Liver (tissue), 8 donors: ENCODE measurements at regions not wholly inside any gene's neighbourhood (a gene's known extent, or its start where the extent isn't known, plus 50 kb on each side); places are given as distances from the start of the nearest gene placed in this dataset.

Experiments used
- DNase-seq: peaks from one replicate; pipeline ENCODE4 v3.0.0-alpha.2; 2017; ENCODE audit warnings: low spot score
- H3K27ac ChIP-seq, 2 donors: one replicate each; pipeline ENCODE4 v1.7.0; 2013; ENCODE audit warnings: inconsistent platforms in 2 of 2, low read length in 2 of 2, control low read depth in 1 of 2, low read depth in 1 of 2, mild to moderate bottlenecking in 1 of 2
- H3K27me3 ChIP-seq, 4 donors: one replicate each; pipeline versions ENCODE4 v1.6.1 to v1.7.0; 2013; ENCODE audit warnings: low read length in 3 of 4, inconsistent platforms in 1 of 4, mild to moderate bottlenecking in 1 of 4, moderate library complexity in 1 of 4; ENCODE audit not compliant: control insufficient read depth in 4 of 4, insufficient read depth in 4 of 4
- H3K36me3 ChIP-seq, 4 donors: one replicate each; pipeline versions ENCODE4 v1.6.1 to v1.7.0; 2013; ENCODE audit warnings: low read length in 3 of 4, mild to moderate bottlenecking in 3 of 4, low read depth in 1 of 4, moderate library complexity in 1 of 4; ENCODE audit not compliant: control insufficient read depth in 4 of 4, insufficient read depth in 3 of 4
- H3K4me1 ChIP-seq, 4 donors: one replicate each; pipeline versions ENCODE4 v1.6.1 to v1.7.0; 2013; ENCODE audit warnings: low read length in 3 of 4, mild to moderate bottlenecking in 3 of 4, moderate library complexity in 1 of 4; ENCODE audit not compliant: control insufficient read depth in 4 of 4, insufficient read depth in 4 of 4
- H3K4me3 ChIP-seq, 3 donors: one replicate each; pipeline versions ENCODE4 v1.6.1 to v1.7.0; 2013; ENCODE audit warnings: low read length in 3 of 3, control low read depth in 1 of 3, low read depth in 1 of 3, mild to moderate bottlenecking in 1 of 3
- H3K9ac ChIP-seq, 2 donors: one replicate each; pipeline ENCODE4 v1.7.0; 2013; ENCODE audit warnings: low read length in 2 of 2, mild to moderate bottlenecking in 2 of 2, moderate library complexity in 2 of 2, control low read depth in 1 of 2, low read depth in 1 of 2
- H3K9me3 ChIP-seq, 4 donors: one replicate each; pipeline versions ENCODE4 v1.6.1 to v1.7.0; 2013; ENCODE audit warnings: low read length in 3 of 4; ENCODE audit not compliant: control insufficient read depth in 4 of 4
- EGR1 ChIP-seq, 2 donors: IDR thresholded peaks; 2 replicates each; pipeline ENCODE4 v1.6.1; 2016 to 2018; ENCODE audit warnings: antibody characterized with exemption in 2 of 2, low read depth in 2 of 2
- FOXA2 ChIP-seq: IDR thresholded peaks from 2 replicates; pipeline ENCODE4 v1.6.1; 2016; ENCODE audit warnings: antibody characterized with exemption
- HNF4A ChIP-seq, 2 donors: conservative IDR thresholded peaks; 2 replicates each; pipeline ENCODE4 v1.6.1; 2016; ENCODE audit warnings: antibody characterized with exemption in 2 of 2, mild to moderate bottlenecking in 2 of 2
- HNF4G ChIP-seq: IDR thresholded peaks from 2 replicates; pipeline ENCODE4 v1.6.1; 2016; ENCODE audit warnings: antibody characterized with exemption
- JUND ChIP-seq, 2 donors: IDR thresholded peaks; 2 replicates each; pipeline ENCODE4 v1.6.1; 2016; ENCODE audit warnings: antibody characterized with exemption in 2 of 2
- NR2F2 ChIP-seq: IDR thresholded peaks from 2 replicates; pipeline ENCODE4 v1.6.1; 2016; ENCODE audit warnings: antibody characterized with exemption
- RAD21 ChIP-seq, 2 donors: IDR thresholded peaks; 2 replicates each; pipeline ENCODE4 v1.6.1; 2016; ENCODE audit warnings: antibody characterized with exemption in 2 of 2, mild to moderate bottlenecking in 2 of 2
- RXRA ChIP-seq, 2 donors: IDR thresholded peaks; 2 replicates each; pipeline ENCODE4 v1.6.1; 2017 to 2018; ENCODE audit warnings: antibody characterized with exemption in 2 of 2, mild to moderate bottlenecking in 1 of 2
- SP1 ChIP-seq: IDR thresholded peaks from 2 replicates; pipeline ENCODE4 v1.6.1; 2018; ENCODE audit warnings: antibody characterized with exemption, mild to moderate bottlenecking
- TAF1 ChIP-seq: conservative IDR thresholded peaks from 2 replicates; pipeline ENCODE4 v1.6.1; 2016; ENCODE audit warnings: antibody characterized with exemption, mild to moderate bottlenecking
- YY1 ChIP-seq: IDR thresholded peaks from 2 replicates; pipeline ENCODE4 v1.6.1; 2016; ENCODE audit warnings: antibody characterized with exemption, mild to moderate bottlenecking
- WGBS: extraction: QIAGEN DNeasy Blood & Tissue Kit; methylation state at CpG from one replicate; pipeline ENCODE4 v1.1.7; 2013; 5-methylcytosine and 5-hydroxymethylcytosine counted together
- TF ChIP-seq, protein P1 (sequence below): IDR thresholded peaks from 2 replicates; pipeline ENCODE4 v1.6.1; 2016; ENCODE audit warnings: antibody characterized with exemption
- TF ChIP-seq, protein P2 (sequence below): IDR thresholded peaks from 2 replicates; pipeline ENCODE4 v1.6.1; 2016; ENCODE audit warnings: antibody characterized with exemption, mild to moderate bottlenecking
- TF ChIP-seq, protein P3 (sequence below): IDR thresholded peaks from 2 replicates; pipeline ENCODE4 v1.6.1; 2016; ENCODE audit warnings: antibody characterized with exemption
- TF ChIP-seq, protein P4 (sequence below): fragments of 150-350 bp; IDR thresholded peaks from 2 replicates; pipeline ENCODE4 v1.5.1; 2017; ENCODE audit warnings: improper control_type of control experiment, low read depth, low read length; ENCODE audit not compliant: missing input control
- donor health status: healthy.
- donor health status: healthy.
- donor health status: healthy.
- donor health status: healthy.
- donor health status: healthy.

DNA sequence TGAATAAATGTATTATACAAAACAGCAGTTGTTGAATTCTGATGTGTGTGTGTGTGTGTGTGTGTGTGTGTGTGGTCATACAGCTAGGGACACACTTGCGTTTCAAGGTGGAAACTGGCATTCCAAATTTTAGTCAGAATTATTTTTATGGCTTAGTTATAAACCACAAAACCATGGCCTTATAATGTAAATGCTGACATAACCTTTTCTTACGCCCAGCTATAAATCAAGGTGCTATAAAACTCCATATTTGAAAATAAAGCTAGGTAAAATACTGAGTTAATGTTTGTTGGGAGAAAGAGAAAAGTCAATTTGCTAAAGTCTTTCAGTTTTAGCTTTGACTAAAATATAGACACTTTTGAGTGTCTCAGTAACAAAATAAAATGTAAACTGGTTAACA is 345.1 kb upstream of the NR3C2 start:
- 87% methylated on average over 2 of the region's 2 CpGs for WGBS
- TF ChIP-seq, protein P1, sequence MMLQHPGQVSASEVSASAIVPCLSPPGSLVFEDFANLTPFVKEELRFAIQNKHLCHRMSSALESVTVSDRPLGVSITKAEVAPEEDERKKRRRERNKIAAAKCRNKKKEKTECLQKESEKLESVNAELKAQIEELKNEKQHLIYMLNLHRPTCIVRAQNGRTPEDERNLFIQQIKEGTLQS: no peak
- TF ChIP-seq NR2F2 (no peak), RAD21 (IDR thresholded peaks at IDR 0.05) (no peak)
- no peak overlapping the region for H3K27ac ChIP-seq

DNA sequence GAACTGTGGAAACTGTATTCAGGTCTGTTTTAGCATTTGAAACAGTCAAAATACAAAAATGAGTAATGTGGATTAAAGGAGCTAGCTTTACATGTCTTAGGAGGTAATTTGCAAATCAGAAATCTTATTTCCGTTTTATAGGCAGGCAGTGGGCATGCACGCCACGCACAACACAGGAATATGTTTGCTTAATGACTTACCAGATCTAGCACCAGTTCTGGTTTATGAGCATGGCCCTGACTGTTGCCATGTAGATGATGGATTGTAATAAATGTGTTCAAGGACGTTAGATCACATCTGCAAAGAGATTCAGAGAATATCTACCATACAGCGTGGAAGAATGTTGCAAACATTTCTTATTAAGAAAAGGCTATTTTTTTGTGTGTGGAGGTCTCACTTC is 344.5 kb upstream of the NR3C2 start:
- Histone ChIP-seq H3K27ac (no peak overlapping the region), H3K4me3 (no peak overlapping the region), H3K36me3 (no peaks in the 10 kb centered on the region), H3K27me3 (peaks cover 0 to 3% (median 0%) of the 10 kb centered on the region in 4 donors), H3K4me1 (no peaks in the 10 kb centered on the region), H3K9ac (no peak overlapping the region), H3K9me3 (no peaks in the 10 kb centered on the region)
- 79% methylated on average over 5 of the region's 5 CpGs for WGBS
- DNase-seq: no peak
- no peak for TF ChIP-seq EGR1 (IDR thresholded peaks at IDR 0.05; ENCODE audit: low read depth in 2 of 2)
- no peak for TF ChIP-seq YY1
- TF ChIP-seq JUND (IDR thresholded peaks at IDR 0.05): no peak
- no peak for TF ChIP-seq FOXA2
- no peak for TF ChIP-seq HNF4A (conservative IDR thresholded peaks at IDR 0.05)
- TF ChIP-seq SP1: no peak
- TF ChIP-seq, protein P2, sequence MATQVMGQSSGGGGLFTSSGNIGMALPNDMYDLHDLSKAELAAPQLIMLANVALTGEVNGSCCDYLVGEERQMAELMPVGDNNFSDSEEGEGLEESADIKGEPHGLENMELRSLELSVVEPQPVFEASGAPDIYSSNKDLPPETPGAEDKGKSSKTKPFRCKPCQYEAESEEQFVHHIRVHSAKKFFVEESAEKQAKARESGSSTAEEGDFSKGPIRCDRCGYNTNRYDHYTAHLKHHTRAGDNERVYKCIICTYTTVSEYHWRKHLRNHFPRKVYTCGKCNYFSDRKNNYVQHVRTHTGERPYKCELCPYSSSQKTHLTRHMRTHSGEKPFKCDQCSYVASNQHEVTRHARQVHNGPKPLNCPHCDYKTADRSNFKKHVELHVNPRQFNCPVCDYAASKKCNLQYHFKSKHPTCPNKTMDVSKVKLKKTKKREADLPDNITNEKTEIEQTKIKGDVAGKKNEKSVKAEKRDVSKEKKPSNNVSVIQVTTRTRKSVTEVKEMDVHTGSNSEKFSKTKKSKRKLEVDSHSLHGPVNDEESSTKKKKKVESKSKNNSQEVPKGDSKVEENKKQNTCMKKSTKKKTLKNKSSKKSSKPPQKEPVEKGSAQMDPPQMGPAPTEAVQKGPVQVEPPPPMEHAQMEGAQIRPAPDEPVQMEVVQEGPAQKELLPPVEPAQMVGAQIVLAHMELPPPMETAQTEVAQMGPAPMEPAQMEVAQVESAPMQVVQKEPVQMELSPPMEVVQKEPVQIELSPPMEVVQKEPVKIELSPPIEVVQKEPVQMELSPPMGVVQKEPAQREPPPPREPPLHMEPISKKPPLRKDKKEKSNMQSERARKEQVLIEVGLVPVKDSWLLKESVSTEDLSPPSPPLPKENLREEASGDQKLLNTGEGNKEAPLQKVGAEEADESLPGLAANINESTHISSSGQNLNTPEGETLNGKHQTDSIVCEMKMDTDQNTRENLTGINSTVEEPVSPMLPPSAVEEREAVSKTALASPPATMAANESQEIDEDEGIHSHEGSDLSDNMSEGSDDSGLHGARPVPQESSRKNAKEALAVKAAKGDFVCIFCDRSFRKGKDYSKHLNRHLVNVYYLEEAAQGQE: no peak
- TF ChIP-seq RAD21 (IDR thresholded peaks at IDR 0.05): no peak
- TF ChIP-seq, protein P3, sequence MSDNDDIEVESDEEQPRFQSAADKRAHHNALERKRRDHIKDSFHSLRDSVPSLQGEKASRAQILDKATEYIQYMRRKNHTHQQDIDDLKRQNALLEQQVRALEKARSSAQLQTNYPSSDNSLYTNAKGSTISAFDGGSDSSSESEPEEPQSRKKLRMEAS: no peak
- no peak for TF ChIP-seq TAF1
- TF ChIP-seq, protein P1: no peak
- TF ChIP-seq RXRA (IDR thresholded peaks at IDR 0.05): no peak
- TF ChIP-seq, protein P4, sequence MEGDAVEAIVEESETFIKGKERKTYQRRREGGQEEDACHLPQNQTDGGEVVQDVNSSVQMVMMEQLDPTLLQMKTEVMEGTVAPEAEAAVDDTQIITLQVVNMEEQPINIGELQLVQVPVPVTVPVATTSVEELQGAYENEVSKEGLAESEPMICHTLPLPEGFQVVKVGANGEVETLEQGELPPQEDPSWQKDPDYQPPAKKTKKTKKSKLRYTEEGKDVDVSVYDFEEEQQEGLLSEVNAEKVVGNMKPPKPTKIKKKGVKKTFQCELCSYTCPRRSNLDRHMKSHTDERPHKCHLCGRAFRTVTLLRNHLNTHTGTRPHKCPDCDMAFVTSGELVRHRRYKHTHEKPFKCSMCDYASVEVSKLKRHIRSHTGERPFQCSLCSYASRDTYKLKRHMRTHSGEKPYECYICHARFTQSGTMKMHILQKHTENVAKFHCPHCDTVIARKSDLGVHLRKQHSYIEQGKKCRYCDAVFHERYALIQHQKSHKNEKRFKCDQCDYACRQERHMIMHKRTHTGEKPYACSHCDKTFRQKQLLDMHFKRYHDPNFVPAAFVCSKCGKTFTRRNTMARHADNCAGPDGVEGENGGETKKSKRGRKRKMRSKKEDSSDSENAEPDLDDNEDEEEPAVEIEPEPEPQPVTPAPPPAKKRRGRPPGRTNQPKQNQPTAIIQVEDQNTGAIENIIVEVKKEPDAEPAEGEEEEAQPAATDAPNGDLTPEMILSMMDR: no peak
- no peak for TF ChIP-seq HNF4G

More for the DNA sequence above, 345.1 kb upstream of the NR3C2 start:
- no peak for DNase-seq
- Histone ChIP-seq H3K4me3 (no peak overlapping the region), H3K36me3 (no peaks in the 10 kb centered on the region), H3K27me3 (no peaks in the 10 kb centered on the region), H3K4me1 (no peaks in the 10 kb centered on the region), H3K9me3 (no peaks in the 10 kb centered on the region), H3K9ac (no peak overlapping the region)
